HepG2 (cell line): ENCODE measurements at regions not wholly inside any gene's neighbourhood (a gene's known extent, or its start where the extent isn't known, plus 50 kb on each side); places are given as distances from the start of the nearest gene placed in this dataset.

Source experiments
- ATAC-seq: fragments of 200-7000 bp; cut with Tn5 transposase; 3 replicates; pipeline ENCODE4 v1.9.1; 2020; ENCODE audit warnings: mild to moderate bottlenecking, moderate library complexity
- BruUV-seq: library from RNA; stranded (reverse); fragments of 400-500 nt; replicated peaks from 2 replicates; lab custom pipeline; 2021; lab: Mats Ljungman, UMichigan
- CTCF ChIA-PET: fragments of 300-600 bp; formaldehyde crosslinking; extraction: SDS; loops from one replicate; lab custom pipeline; 2021; ENCODE audit warnings: low total read pairs, inconsistent platforms, low intra/inter-chr PET ratio; lab: Yijun Ruan, JAX
- POLR2A ChIA-PET: fragments of 350-600 bp; sonication (Branson Sonifier 250); formaldehyde crosslinking; loops from one replicate; lab custom pipeline; 2020; ENCODE audit warnings: antibody characterized with exemption, inconsistent platforms; lab: Yijun Ruan, JAX
- DNase-seq: peaks from one replicate; pipeline ENCODE4 v3.0.0-alpha.2; 2015; ENCODE audit warnings: low spot score
- FAIRE-seq: peaks from 3 replicates; lab custom pipeline; 2011; peaks lifted over from hg19 to GRCh38; lab: Jason Lieb, UNC
- H2AFZ ChIP-seq: one replicate; pipeline ENCODE4 v1.6.1; 2011; ENCODE audit warnings: low read length, inconsistent platforms
- H3K27ac ChIP-seq: fragments of 300-600 bp; 3 replicates; pipeline ENCODE4 v1.8.0; 2011; ENCODE audit warnings: mixed run types, mild to moderate bottlenecking, mixed read lengths, low read length, inconsistent platforms; ENCODE audit not compliant: insufficient read depth; ENCODE audit errors: extremely low read length
- H3K27me3 ChIP-seq, 2 experiments: fragments of 200-600 bp in 1 of 2; 2 replicates in 1 of 2; 3 replicates in 1 of 2; pipeline versions ENCODE4 v1.6.0 to v1.8.0; 2011; ENCODE audit warnings: low read length in 2 of 2, mild to moderate bottlenecking in 2 of 2, moderate library complexity in 2 of 2, inconsistent platforms in 1 of 2; ENCODE audit not compliant: insufficient read depth in 2 of 2, control insufficient read depth in 1 of 2
- H3K36me3 ChIP-seq, 2 experiments: fragments of 200-600 bp in 1 of 2; replicated peaks in 1 of 2; 2 replicates in 1 of 2; 3 replicates in 1 of 2; pipeline versions ENCODE4 v1.5.1 to v1.8.0; 2011; ENCODE audit warnings: low read length in 2 of 2, inconsistent platforms in 1 of 2; ENCODE audit not compliant: insufficient read depth in 2 of 2, control insufficient read depth in 1 of 2
- H3K4me1 ChIP-seq: 2 replicates; pipeline ENCODE4 v1.5.1; 2012; ENCODE audit warnings: low read length, inconsistent platforms; ENCODE audit not compliant: insufficient read depth
- H3K4me2 ChIP-seq: 2 replicates; pipeline ENCODE4 v1.6.0; 2011; ENCODE audit warnings: low read depth, low read length, inconsistent platforms
- H3K4me3 ChIP-seq, 3 experiments: fragments of 200-600 bp in 1 of 3; sonication (generic), shearing (Covaris generic) in 1 of 3; replicated peaks in 1 of 3; 2 replicates each; pipeline ENCODE4 v1.5.1; 2011 to 2016; ENCODE audit warnings: low read length in 3 of 3, inconsistent platforms in 2 of 3, low read depth in 2 of 3, mild to moderate bottlenecking in 2 of 3, control low read depth in 1 of 3, mixed read lengths in 1 of 3; ENCODE audit not compliant: insufficient read depth in 1 of 3
- H3K79me2 ChIP-seq: one replicate; pipeline ENCODE4 v1.6.1; 2011; ENCODE audit warnings: low read length, inconsistent platforms; ENCODE audit not compliant: insufficient read depth
- H3K9ac ChIP-seq: 2 replicates; pipeline ENCODE4 v1.6.0; 2011; ENCODE audit warnings: mild to moderate bottlenecking, low read depth, low read length, inconsistent platforms; ENCODE audit not compliant: insufficient read depth
- H3K9me3 ChIP-seq: 2 replicates; pipeline ENCODE4 v1.5.1; 2012; ENCODE audit warnings: mild to moderate bottlenecking, low read length
- H4K20me1 ChIP-seq: 2 replicates; pipeline ENCODE4 v1.6.0; 2011; ENCODE audit warnings: inconsistent platforms, mild to moderate bottlenecking, low read length, moderate library complexity; ENCODE audit not compliant: insufficient read depth
- ATF6 ChIP-seq: sonication (generic); formaldehyde crosslinking; conservative IDR thresholded peaks from 2 replicates; pipeline ENCODE4 v1.4.0; 2020; ENCODE audit warnings: missing genetic modification reagents
- GABPA ChIP-seq, 2 experiments: IDR thresholded peaks; 2 replicates each; pipeline ENCODE4 v1.6.1; 2011 to 2016; ENCODE audit warnings: low read depth in 2 of 2, low read length in 1 of 2, missing biosample characterization in 1 of 2, missing genetic modification characterization in 1 of 2
- NBN ChIP-seq: fragments of 450-650 bp; conservative IDR thresholded peaks from 2 replicates; pipeline ENCODE4 v1.6.1; 2017
- PBX2 ChIP-seq: IDR thresholded peaks from 2 replicates; pipeline ENCODE4 v1.6.1; 2016; ENCODE audit warnings: control low read depth
- RFXANK ChIP-seq: IDR thresholded peaks from 2 replicates; pipeline ENCODE4 v1.6.1; 2016
- SIN3B ChIP-seq: fragments of 150-350 bp; IDR thresholded peaks from 2 replicates; pipeline ENCODE4 v1.6.1; 2014; ENCODE audit warnings: low read length
- TEAD3 ChIP-seq: optimal IDR thresholded peaks from 2 replicates; pipeline ENCODE3; 2016; ENCODE audit warnings: borderline replicate concordance
- YEATS4 ChIP-seq: sonication (generic); formaldehyde crosslinking; IDR thresholded peaks from 2 replicates; pipeline ENCODE4 v1.4.0; 2020; ENCODE audit warnings: missing genetic modification reagents, borderline replicate concordance
- ZBTB33 ChIP-seq: sonication (generic); formaldehyde crosslinking; IDR thresholded peaks from 2 replicates; pipeline ENCODE4 v1.4.0; 2020; ENCODE audit warnings: missing genetic modification reagents
- ZFP1 ChIP-seq: IDR thresholded peaks from 2 replicates; pipeline ENCODE4 v1.6.1; 2016
- ZNF12 ChIP-seq: sonication (generic); formaldehyde crosslinking; IDR thresholded peaks from 2 replicates; pipeline ENCODE4 v1.5.0; 2020; ENCODE audit warnings: missing genetic modification reagents
- ZNF775 ChIP-seq: sonication (generic); formaldehyde crosslinking; IDR thresholded peaks from 2 replicates; pipeline ENCODE4 v1.4.0; 2020; ENCODE audit warnings: missing genetic modification reagents, mild to moderate bottlenecking, moderate library complexity, borderline replicate concordance
- ZNF777 ChIP-seq: sonication (generic); formaldehyde crosslinking; IDR thresholded peaks from 2 replicates; pipeline ENCODE4 v1.4.0; 2020; ENCODE audit warnings: missing genetic modification reagents
- WGBS: methylation state at CpG from one replicate; pipeline ENCODE4 v1.1.6; 2017; ENCODE audit warnings: low lambda C conversion rate; 5-methylcytosine and 5-hydroxymethylcytosine counted together
- in situ Hi-C: cut with HindIII; loops from 2 replicates; pipeline ENCODE4 v1.10.0; 2017; ENCODE audit warnings: low pct_unique_long_range_greater_than_20kb; ENCODE audit not compliant: extremely low pct_ligation_motif_present
- intact Hi-C: fragments of 100-400 bp; cut with micrococcal nuclease; formaldehyde crosslinking; loops from one replicate; pipeline ENCODE4 v1.10.0; 2022; ENCODE audit not compliant: unreplicated experiment
- TF ChIP-seq, protein P1 (sequence below): sonication (generic); formaldehyde crosslinking; IDR thresholded peaks from 2 replicates; pipeline ENCODE4 v1.4.0; 2020; ENCODE audit warnings: missing genetic modification reagents

DNA sequence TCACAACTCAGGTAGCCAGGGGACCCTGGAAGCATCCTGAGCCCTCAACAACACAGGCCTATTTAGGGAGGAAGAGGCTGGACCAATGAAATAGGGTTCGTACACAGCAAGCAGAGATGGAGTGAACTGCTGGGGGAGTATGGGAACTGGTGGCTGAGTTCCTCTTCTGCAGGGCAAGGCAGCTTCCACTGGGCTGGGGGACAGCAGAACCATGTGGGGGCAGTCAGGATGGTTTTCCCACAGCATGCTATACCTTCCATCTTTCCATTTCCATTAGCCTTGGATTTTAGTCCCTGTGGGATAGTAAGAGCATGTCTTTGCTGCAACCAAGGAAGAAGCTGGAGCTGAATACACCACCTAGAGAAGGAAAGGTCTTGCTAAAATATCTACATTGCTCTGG, 370.6 kb downstream of the CCSER2 start:
- no peak overlapping the region for H3K9ac ChIP-seq
- no peaks in the 10 kb centered on the region for H3K27me3 ChIP-seq
- BruUV-seq, result no TSS peak
- no peaks in the 10 kb centered on the region for H4K20me1 ChIP-seq
- FAIRE-seq, result no peak
- H3K36me3 ChIP-seq, result no peaks in the 10 kb centered on the region
- H3K4me2 ChIP-seq, result no peak overlapping the region
- POLR2A ChIA-PET, result no interaction called here
- CTCF ChIA-PET, result no interaction called here
- no peaks in the 10 kb centered on the region for H3K4me1 ChIP-seq
- no peak overlapping the region for H3K27ac ChIP-seq
- intact Hi-C loops, result no loop called here
- 10% methylated on average over 1 of the region's 1 CpG for WGBS
- no peak for DNase-seq
- ATAC-seq, result no peak
- H3K79me2 ChIP-seq, result no peaks in the 10 kb centered on the region
- TF ChIP-seq ZFP1, result no peak
- no peak for TF ChIP-seq ZBTB33
- TF ChIP-seq TEAD3, result no peak
- TF ChIP-seq SIN3B, result no peak
- no peak for TF ChIP-seq ZNF12 (CRISPR knock-in tag)
- H3K9me3 ChIP-seq, result no peaks in the 10 kb centered on the region
- H2AFZ ChIP-seq, result no peak overlapping the region
- no peak overlapping the region for H3K4me3 ChIP-seq
- in situ Hi-C loops, result no loop called here

DNA sequence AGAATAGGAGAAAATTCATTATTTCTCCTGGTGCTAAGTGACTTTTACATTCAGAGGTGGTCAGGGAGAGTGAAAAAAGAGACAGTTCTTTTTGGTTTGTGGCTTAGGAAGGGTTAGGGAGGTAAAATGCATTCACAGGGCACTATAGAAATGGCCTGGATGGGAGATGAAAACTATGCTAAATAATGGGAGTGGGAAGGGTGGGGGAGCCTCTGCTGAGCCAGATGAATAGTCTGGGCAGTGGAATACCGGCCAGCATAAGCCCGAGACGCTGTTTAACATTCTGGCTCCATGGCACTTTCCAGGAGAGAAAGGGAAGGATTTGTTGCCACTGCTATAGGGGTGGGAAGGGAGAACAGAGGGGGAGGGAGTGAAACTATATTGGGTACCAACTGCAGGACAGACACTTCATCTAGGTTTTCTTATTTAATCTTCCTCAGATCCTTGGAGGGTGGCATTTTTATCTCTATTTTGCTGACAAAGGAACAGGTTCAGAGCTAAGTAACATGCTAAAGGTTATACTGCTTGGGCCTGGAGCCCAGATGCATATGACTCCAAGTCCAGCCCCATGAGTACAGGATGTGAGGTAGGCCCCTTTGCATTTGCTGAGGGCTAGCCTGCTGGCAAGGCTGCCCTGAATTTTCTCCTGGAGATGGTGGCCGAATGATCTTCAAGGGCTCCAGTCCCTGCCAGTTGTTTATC, 372.4 kb downstream of the CCSER2 start:
- POLR2A ChIA-PET, result no interaction called here
- Histone ChIP-seq H3K9ac (no peak overlapping the region), H3K79me2 (no peaks in the 10 kb centered on the region), H3K4me3 (no peak overlapping the region), H3K4me2 (no peak overlapping the region), H3K27ac (no peak overlapping the region), H3K36me3 (no peaks in the 10 kb centered on the region), H3K9me3 (no peaks in the 10 kb centered on the region), H2AFZ (no peak overlapping the region), H3K4me1 (no peaks in the 10 kb centered on the region), H4K20me1 (no peaks in the 10 kb centered on the region), H3K27me3 (0 out of 5 replicates have a peak, but pooled peaks cover 0 to 6% of the 10 kb centered on the region in 2 experiments)
- ATAC-seq (no peak), FAIRE-seq (no peak), DNase-seq (no peak)
- intact Hi-C loops (no loop called here), in situ Hi-C loops (no loop called here)
- WGBS, result 6% methylated on average over 4 of the region's 4 CpGs
- no TSS peak for BruUV-seq
- CTCF ChIA-PET, result no interaction called here
- TF ChIP-seq, protein P1, sequence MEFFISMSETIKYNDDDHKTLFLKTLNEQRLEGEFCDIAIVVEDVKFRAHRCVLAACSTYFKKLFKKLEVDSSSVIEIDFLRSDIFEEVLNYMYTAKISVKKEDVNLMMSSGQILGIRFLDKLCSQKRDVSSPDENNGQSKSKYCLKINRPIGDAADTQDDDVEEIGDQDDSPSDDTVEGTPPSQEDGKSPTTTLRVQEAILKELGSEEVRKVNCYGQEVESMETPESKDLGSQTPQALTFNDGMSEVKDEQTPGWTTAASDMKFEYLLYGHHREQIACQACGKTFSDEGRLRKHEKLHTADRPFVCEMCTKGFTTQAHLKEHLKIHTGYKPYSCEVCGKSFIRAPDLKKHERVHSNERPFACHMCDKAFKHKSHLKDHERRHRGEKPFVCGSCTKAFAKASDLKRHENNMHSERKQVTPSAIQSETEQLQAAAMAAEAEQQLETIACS (CRISPR knock-in tag), result no peak
- TF ChIP-seq RFXANK (no peak), ZNF777 (no peak), NBN (no peak), ZNF775 (no peak), ATF6 (CRISPR knock-in tag) (no peak), YEATS4 (CRISPR knock-in tag) (no peak), GABPA (IDR thresholded peaks at IDR 0.05; ENCODE audit: low read depth, low read length) (no peak), GABPA (CRISPR knock-in tag; IDR thresholded peaks at IDR 0.05; ENCODE audit: low read depth) (no peak), PBX2 (CRISPR knock-in tag) (no peak)
